ENCODE measurements at regions not wholly inside any gene's neighbourhood (a gene's known extent, or its start where the extent isn't known, plus 50 kb on each side); places are given as distances from the start of the nearest gene placed in this dataset.
"Not testable (repeated sequence)": the region's sequence is repeated elsewhere in the genome, so short reads cannot be mapped to it uniquely, and the experiment has no call there.

- Histone ChIP-seq H3K27ac (no peak overlapping the region), H3K4me1 (no peaks in the 10 kb centered on the region), H3K36me3 (no peaks in the 10 kb centered on the region), H3K27me3 (no peaks in the 10 kb centered on the region), H3K4me3 (no peak overlapping the region), H3K9me3 (no peaks in the 10 kb centered on the region)
- no peak for TF ChIP-seq CTCF (IDR thresholded peaks at IDR 0.05)
- intact Hi-C loops (cut with DNase I; ENCODE audit: low total_unique reads), result no loop called here
- DNase-seq, result no peak
Measured at GRCh38 chr2:9722451-9722850, 91.7 kb upstream of the YWHAQ start.

- Histone ChIP-seq H3K27me3 (no peaks in the 10 kb centered on the region), H3K27ac (no peak overlapping the region), H3K36me3 (no peaks in the 10 kb centered on the region), H3K9me3 (no peaks in the 10 kb centered on the region), H3K4me1 (no peaks in the 10 kb centered on the region), H3K4me3 (no peak overlapping the region)
- TF ChIP-seq CTCF (IDR thresholded peaks at IDR 0.05), result no peak
- DNase-seq, result no peak
- intact Hi-C loops (cut with DNase I; ENCODE audit: low total_unique reads), result no loop called here
Measured at GRCh38 chr2:9724565-9724964, 93.8 kb upstream of the YWHAQ start.

GRCh38 chr2:9725106-9725505, 94.3 kb upstream of the YWHAQ start:
- intact Hi-C loops (cut with DNase I; ENCODE audit: low total_unique reads), result no loop called here
- DNase-seq, result no peak

DNA sequence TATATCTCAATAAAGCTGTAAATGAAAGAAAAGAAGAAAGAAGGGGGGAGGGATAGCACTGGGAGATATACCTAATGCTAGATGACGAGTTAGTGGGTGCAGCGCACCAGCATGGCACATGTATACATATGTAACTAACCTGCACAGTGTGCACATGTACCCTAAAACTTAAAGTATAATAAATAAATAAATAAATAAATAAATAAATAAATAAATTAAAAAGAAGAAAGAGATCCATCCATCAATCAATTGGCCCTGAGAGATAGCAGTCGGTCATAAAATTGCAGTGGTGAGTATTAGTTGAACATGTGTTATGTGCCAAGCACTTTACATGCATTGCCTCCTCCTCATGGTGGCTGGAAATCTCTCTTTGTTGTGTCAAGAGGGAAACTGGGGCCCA, 95.2 kb upstream of the YWHAQ start:
- H3K9me3 ChIP-seq; H3K36me3 ChIP-seq; H3K4me1 ChIP-seq; DNase-seq; H3K27ac ChIP-seq; H3K4me3 ChIP-seq; intact Hi-C loops (cut with DNase I; ENCODE audit: low total_unique reads); H3K27me3 ChIP-seq: not testable (repeated sequence)

More at GRCh38 chr2:9725106-9725505, 94.3 kb upstream of the YWHAQ start:
- Histone ChIP-seq H3K27me3 (no peaks in the 10 kb centered on the region), H3K9me3 (no peaks in the 10 kb centered on the region), H3K27ac (no peak overlapping the region), H3K4me3 (no peak overlapping the region), H3K36me3 (no peaks in the 10 kb centered on the region), H3K4me1 (no peaks in the 10 kb centered on the region)
- no peak for TF ChIP-seq CTCF (IDR thresholded peaks at IDR 0.05)

GRCh38 chr2:9730523-9730922, 99.7 kb upstream of the YWHAQ start:
- H3K27ac ChIP-seq; H3K27me3 ChIP-seq; intact Hi-C loops (cut with DNase I; ENCODE audit: low total_unique reads); H3K36me3 ChIP-seq; DNase-seq; H3K4me3 ChIP-seq; H3K4me1 ChIP-seq: not testable (repeated sequence)
- H3K9me3 ChIP-seq, result peaks cover 0 to 13% (median 0%) of the 10 kb centered on the region in 3 donors

DNA sequence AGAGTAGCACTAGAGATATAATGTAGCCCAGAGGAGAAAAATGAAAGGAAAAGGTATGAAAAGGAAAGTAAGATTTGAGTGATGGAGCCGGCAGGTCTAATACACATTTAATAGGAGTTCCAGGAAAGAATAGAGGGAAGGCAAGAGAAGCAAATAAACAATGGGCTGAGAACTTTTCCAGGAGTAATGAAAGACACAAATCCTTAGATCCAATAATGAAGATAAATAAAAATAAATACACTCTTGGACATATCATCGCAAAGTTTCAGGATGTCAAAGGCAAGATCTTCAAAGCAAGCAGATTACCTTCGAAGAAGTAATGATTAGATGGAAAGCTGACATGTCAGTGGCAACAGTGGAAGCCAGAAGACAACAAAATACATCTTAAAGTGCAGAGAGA, 102.0 kb upstream of the YWHAQ start:
- peaks cover 0 to 13% (median 0%) of the 10 kb centered on the region in 3 donors for H3K9me3 ChIP-seq
- no peaks in the 10 kb centered on the region for H3K4me1 ChIP-seq
- no peaks in the 10 kb centered on the region for H3K36me3 ChIP-seq
- no peak for DNase-seq
- no peak for TF ChIP-seq CTCF (IDR thresholded peaks at IDR 0.05)
- intact Hi-C loops (cut with DNase I; ENCODE audit: low total_unique reads), result no loop called here
- H3K27me3 ChIP-seq, result no peaks in the 10 kb centered on the region
- no peak overlapping the region for H3K4me3 ChIP-seq
- H3K27ac ChIP-seq, result no peak overlapping the region

DNA sequence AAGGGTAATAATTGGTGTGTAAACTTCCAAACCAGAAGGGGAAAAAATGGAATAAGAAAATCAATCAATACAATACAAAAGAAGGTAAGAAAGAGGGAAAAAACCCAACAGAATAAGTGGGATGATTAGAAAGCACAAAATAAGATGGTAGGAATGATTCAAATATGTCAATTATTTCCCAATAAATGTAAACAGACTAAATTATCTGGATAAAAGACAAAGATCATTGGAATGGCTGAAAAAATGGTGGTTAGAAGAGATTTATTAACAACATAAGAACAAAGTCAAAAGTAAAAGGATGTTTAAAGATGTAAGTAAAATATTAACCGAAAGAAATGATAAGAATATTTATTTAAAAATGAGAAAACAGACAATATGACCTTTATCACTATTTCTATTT, 103.5 kb upstream of the YWHAQ start:
- Histone ChIP-seq H3K27me3 (no peaks in the 10 kb centered on the region), H3K27ac (no peak overlapping the region), H3K4me3 (no peak overlapping the region), H3K4me1 (peaks cover 0 to 8% (median 8%) of the 10 kb centered on the region in 4 donors), H3K9me3 (peaks cover 0 to 13% (median 0%) of the 10 kb centered on the region in 3 donors), H3K36me3 (no peaks in the 10 kb centered on the region)
- no peak for TF ChIP-seq CTCF (IDR thresholded peaks at IDR 0.05)
- intact Hi-C loops (cut with DNase I; ENCODE audit: low total_unique reads), result no loop called here
- no peak for DNase-seq
